SK-N-SH (cell line): ENCODE measurements at regions not wholly inside any gene's neighbourhood (a gene's known extent, or its start where the extent isn't known, plus 50 kb on each side); places are given as distances from the start of the nearest gene placed in this dataset.

ENCODE experiments used
- CTCF ChIA-PET: fragments of 300-600, 350-600 bp; formaldehyde crosslinking; extraction: SDS; loops from one replicate; lab custom pipeline; 2021; lab: Yijun Ruan, JAX
- POLR2A ChIA-PET: fragments of 350-600 bp; sonication (Branson Sonifier 250); formaldehyde crosslinking; extraction: SDS; loops from one replicate; lab custom pipeline; 2020; ENCODE audit warnings: antibody characterized with exemption, inconsistent platforms; lab: Yijun Ruan, JAX
- DNase-seq: peaks from one replicate; pipeline ENCODE4 v3.0.0; 2012
- H2AFZ ChIP-seq: fragments of 200-600 bp; sonication (generic); 2 replicates; pipeline ENCODE4 v1.8.1; 2016; ENCODE audit warnings: antibody characterized with exemption, mild to moderate bottlenecking, low read depth
- H3F3A ChIP-seq: fragments of 200-600 bp; sonication (generic); replicated peaks from 2 replicates; pipeline ENCODE3; 2016; ENCODE audit warnings: antibody characterized with exemption, mild to moderate bottlenecking; ENCODE audit not compliant: insufficient read depth
- H3K27ac ChIP-seq, 2 experiments: fragments of 200-500 bp in 1 of 2; fragments of 200-600 bp in 1 of 2; sonication (Bioruptor generic) in 1 of 2; sonication (generic), shearing (Covaris generic) in 1 of 2; 2 replicates each; pipeline versions ENCODE4 v1.5.1 to v1.6.1; 2014 to 2016; ENCODE audit warnings: low read depth in 2 of 2, inconsistent platforms in 1 of 2, low read length in 1 of 2, mild to moderate bottlenecking in 1 of 2, mixed read lengths in 1 of 2
- H3K27me3 ChIP-seq: fragments of 200-600 bp; sonication (generic), shearing (Covaris generic); 2 replicates; pipeline ENCODE4 v1.6.1; 2016; ENCODE audit warnings: mixed run types; ENCODE audit not compliant: insufficient read depth
- H3K36me3 ChIP-seq, 2 experiments: fragments of 200-500 bp in 1 of 2; fragments of 200-600 bp in 1 of 2; sonication (Bioruptor generic) in 1 of 2; sonication (generic) in 1 of 2; replicated peaks in 1 of 2; 2 replicates each; pipeline versions ENCODE3 to v1.5.1; 2014 to 2016; ENCODE audit warnings: low read length in 1 of 2, mild to moderate bottlenecking in 1 of 2; ENCODE audit not compliant: insufficient read depth in 2 of 2, control insufficient read depth in 1 of 2
- H3K4me1 ChIP-seq, 2 experiments: fragments of 200-500 bp in 1 of 2; fragments of 200-600 bp in 1 of 2; sonication (Bioruptor generic) in 1 of 2; sonication (generic), shearing (Covaris generic) in 1 of 2; 2 replicates each; pipeline versions ENCODE4 v1.5.1 to v1.6.1; 2014 to 2016; ENCODE audit warnings: low read depth in 1 of 2, low read length in 1 of 2, mixed run types in 1 of 2; ENCODE audit not compliant: insufficient read depth in 2 of 2, control insufficient read depth in 1 of 2
- H3K4me2 ChIP-seq: fragments of 200-600 bp; sonication (generic), shearing (Covaris generic); 2 replicates; pipeline ENCODE4 v1.6.1; 2017; ENCODE audit warnings: mixed run types
- H3K4me3 ChIP-seq, 2 experiments: fragments of 200-500 bp in 1 of 2; fragments of 200-600 bp in 1 of 2; sonication (Bioruptor generic) in 1 of 2; sonication (generic), shearing (Covaris generic) in 1 of 2; 2 replicates each; pipeline versions ENCODE4 v1.5.1 to v1.8.1; 2014 to 2016; ENCODE audit warnings: low read depth in 2 of 2, inconsistent platforms in 1 of 2, low read length in 1 of 2, mild to moderate bottlenecking in 1 of 2, mixed read lengths in 1 of 2, moderate library complexity in 1 of 2
- H3K79me2 ChIP-seq: fragments of 200-600 bp; sonication (generic); 2 replicates; pipeline ENCODE4 v1.8.1; 2017; ENCODE audit warnings: mild to moderate bottlenecking; ENCODE audit not compliant: insufficient read depth
- H3K9ac ChIP-seq: fragments of 200-600 bp; sonication (generic); 2 replicates; pipeline ENCODE4 v1.6.1; 2017; ENCODE audit warnings: mixed run types
- H3K9me2 ChIP-seq: fragments of 200-600 bp; sonication (generic); 2 replicates; pipeline ENCODE4 v1.6.1; 2017; ENCODE audit warnings: mixed run types
- H3K9me3 ChIP-seq: fragments of 200-600 bp; sonication (generic); 2 replicates; pipeline ENCODE4 v1.6.1; 2017; ENCODE audit warnings: mixed run types, mild to moderate bottlenecking, moderate library complexity
- H4K20me1 ChIP-seq: fragments of 200-600 bp; sonication (generic); 2 replicates; pipeline ENCODE4 v1.6.1; 2017; ENCODE audit warnings: mild to moderate bottlenecking, mixed run types; ENCODE audit not compliant: insufficient read depth
- CHD2 ChIP-seq: fragments of 150-350 bp; IDR thresholded peaks from 2 replicates; pipeline ENCODE4 v1.6.1; 2018; ENCODE audit warnings: low read length; ENCODE audit not compliant: partially characterized antibody
- CTCF ChIP-seq: fragments of 200-600 bp; sonication (generic); IDR thresholded peaks from 2 replicates; pipeline ENCODE4 v1.6.1; 2017; ENCODE audit warnings: antibody characterized with exemption, mild to moderate bottlenecking, moderate library complexity
- ELF1 ChIP-seq: IDR thresholded peaks from 2 replicates; pipeline ENCODE4 v1.4.0; 2012
- EP300 ChIP-seq, 2 experiments: IDR thresholded peaks; 2 replicates each; pipeline versions ENCODE4 v1.4.0 to v1.6.1; 2012; ENCODE audit warnings: borderline replicate concordance in 1 of 2, low read depth in 1 of 2, low read length in 1 of 2
- FOXM1 ChIP-seq: IDR thresholded peaks from 2 replicates; pipeline ENCODE4 v1.4.0; 2012; ENCODE audit warnings: low read depth, mild to moderate bottlenecking
- GATA2 ChIP-seq: sonication (generic); formaldehyde crosslinking; IDR thresholded peaks from 2 replicates; pipeline ENCODE4 v1.5.0; 2020; ENCODE audit warnings: mild to moderate bottlenecking, missing genetic modification reagents
- MEF2A ChIP-seq: IDR thresholded peaks from 2 replicates; pipeline ENCODE4 v1.4.0; 2012; ENCODE audit warnings: low read depth, borderline replicate concordance
- MXI1 ChIP-seq: IDR thresholded peaks from 2 replicates; pipeline ENCODE4 v1.6.1; 2012; ENCODE audit warnings: mild to moderate bottlenecking, low read depth, low read length, improper control_type of control experiment
- NRF1 ChIP-seq: IDR thresholded peaks from 2 replicates; pipeline ENCODE4 v1.6.1; 2012; ENCODE audit warnings: low read depth, mild to moderate bottlenecking, low read length
- PBX3 ChIP-seq: IDR thresholded peaks from 2 replicates; pipeline ENCODE4; 2012
- POLR2AphosphoS5 ChIP-seq: IDR thresholded peaks from 2 replicates; pipeline ENCODE4 v1.6.1; 2012; ENCODE audit warnings: low read depth, low read length
- RCOR1 ChIP-seq: fragments of 150-350 bp; IDR thresholded peaks from 2 replicates; pipeline ENCODE4 v1.6.1; 2017; ENCODE audit warnings: antibody characterized with exemption, low read length
- REST ChIP-seq: IDR thresholded peaks from 2 replicates; pipeline ENCODE4 v1.6.1; 2012; ENCODE audit warnings: mild to moderate bottlenecking, low read depth, low read length, moderate library complexity
- SIN3A ChIP-seq: IDR thresholded peaks from 2 replicates; pipeline ENCODE4 v1.6.1; 2012; ENCODE audit warnings: low read depth, mild to moderate bottlenecking, low read length, moderate library complexity, borderline replicate concordance
- SMC3 ChIP-seq: IDR thresholded peaks from 2 replicates; pipeline ENCODE4 v1.6.1; 2012; ENCODE audit warnings: low read depth, low read length, improper control_type of control experiment
- TCF12 ChIP-seq: IDR thresholded peaks from 2 replicates; pipeline ENCODE4 v1.4.0; 2012
- TEAD4 ChIP-seq: IDR thresholded peaks from 2 replicates; pipeline ENCODE4 v1.4.0; 2012; ENCODE audit warnings: mild to moderate bottlenecking, borderline replicate concordance; ENCODE audit not compliant: insufficient read depth
- USF1 ChIP-seq: IDR thresholded peaks from 2 replicates; pipeline ENCODE4 v1.4.0; 2012; ENCODE audit warnings: low read depth, borderline replicate concordance
- WGBS: methylation state at CpG from one replicate; pipeline ENCODE4 v1.1.6; 2017; ENCODE audit warnings: low lambda C conversion rate; 5-methylcytosine and 5-hydroxymethylcytosine counted together

- no peak overlapping the region for H3K4me2 ChIP-seq
- H3K9ac ChIP-seq, result no peak overlapping the region
- WGBS, result 75% methylated on average over 5 of the region's 7 CpGs
- ChIA-PET POLR2A (interaction anchor here (0.9 to 1.5 kb wide), 3 partner anchors 52 to 95 kb away, joined by 3 to 6 read pairs (median 3); partner anchors contain the start of gene RPL11), CTCF (interaction anchor here (0.7 to 12.6 kb wide), 14 partner anchors 9 to 143 kb away, joined by 3 to 708 read pairs (median 24); partner anchors contain the start of genes ID3 and RPL11)
- peaks cover 6% of the 10 kb centered on the region for H3F3A ChIP-seq
- H2AFZ ChIP-seq, result no peak overlapping the region
- H4K20me1 ChIP-seq, result no peaks in the 10 kb centered on the region
- DNase-seq, result no peak
- H3K27me3 ChIP-seq, result no peaks in the 10 kb centered on the region
- no peaks in the 10 kb centered on the region for H3K9me2 ChIP-seq
- H3K4me3 ChIP-seq, result no peak overlapping the region
- TF ChIP-seq USF1 (no peak), MXI1 (no peak), MEF2A (no peak), CHD2 (no peak)
- H3K27ac ChIP-seq, result peak overlapping the region in 1 of 2 experiments; percentile 80; a peak in 2 of 4 replicates
- H3K79me2 ChIP-seq, result no peaks in the 10 kb centered on the region
- no peaks in the 10 kb centered on the region for H3K9me3 ChIP-seq
- no peaks in the 10 kb centered on the region for H3K36me3 ChIP-seq
- H3K4me1 ChIP-seq, result peaks cover 3 to 38% of the 10 kb centered on the region in 2 experiments; a peak in 2 of 4 replicates
Observed at GRCh38 chr1:23639460-23640095, 52.0 kb upstream of the RPL11 start.

- Histone ChIP-seq H4K20me1 (no peaks in the 10 kb centered on the region), H3F3A (peaks cover 6% of the 10 kb centered on the region), H3K79me2 (no peaks in the 10 kb centered on the region), H3K36me3 (no peaks in the 10 kb centered on the region), H3K4me2 (no peak overlapping the region), H3K9me3 (no peaks in the 10 kb centered on the region), H3K27me3 (no peaks in the 10 kb centered on the region), H3K9me2 (no peaks in the 10 kb centered on the region), H3K4me3 (no peak overlapping the region), H3K4me1 (peaks cover 3 to 34% of the 10 kb centered on the region in 2 experiments; a peak in 2 of 4 replicates), H3K27ac (peak overlapping the region in 1 of 2 experiments; percentile 80; a peak in 2 of 4 replicates), H2AFZ (no peak overlapping the region), H3K9ac (no peak overlapping the region)
- ChIA-PET POLR2A (interaction anchor here (0.9 to 1.9 kb wide), 4 partner anchors 53 to 95 kb away, joined by 3 to 6 read pairs (median 4); partner anchors contain the start of gene RPL11), CTCF (interaction anchor here (0.7 to 12.6 kb wide), 21 partner anchors 9 to 142 kb away, joined by 3 to 708 read pairs (median 7); partner anchors contain the start of genes ID3 and RPL11)
- peak; percentile 48 for DNase-seq
- 37% methylated on average over 5 of the region's 5 CpGs for WGBS
- TF ChIP-seq PBX3 (no peak), SMC3 (no peak), NRF1 (no peak), RCOR1 (peak; percentile 53; the same call in 1 of the 2 replicates), TCF12 (no peak), ELF1 (no peak), TEAD4 (no peak), CHD2 (peak; percentile 31), MXI1 (no peak), POLR2AphosphoS5 (no peak), SIN3A (no peak), REST (no peak), EP300 (IDR thresholded peaks at IDR 0.05; ENCODE audit: borderline replicate concordance in 1 of 2, low read depth in 1 of 2, low read length in 1 of 2) (peak in 1 of 2 experiments; percentile 73; a peak in 2 of 4 replicates), GATA2 (CRISPR knock-in tag) (peak; percentile 40; the same call in 1 of the 2 replicates), FOXM1 (no peak), CTCF (no peak)
Observed at GRCh38 chr1:23638786-23639241, 52.8 kb upstream of the RPL11 start.
